SK-N-SH (cell line): ENCODE measurements at regions not wholly inside any gene's neighbourhood (a gene's known extent, or its start where the extent isn't known, plus 50 kb on each side); places are given as distances from the start of the nearest gene placed in this dataset.
A peak's percentile ranks its signal among the peaks of the same experiment; 100 is the strongest.

Experiments used
- CTCF ChIP-seq: fragments of 200-600 bp; sonication (generic); IDR thresholded peaks from 2 replicates; pipeline ENCODE4 v1.6.1; 2017; ENCODE audit warnings: antibody characterized with exemption, mild to moderate bottlenecking, moderate library complexity
- EP300 ChIP-seq, 2 experiments: IDR thresholded peaks; 2 replicates each; pipeline versions ENCODE4 v1.4.0 to v1.6.1; 2012; ENCODE audit warnings: borderline replicate concordance in 1 of 2, low read depth in 1 of 2, low read length in 1 of 2
- FOXJ3 ChIP-seq: sonication (generic); formaldehyde crosslinking; IDR thresholded peaks from 2 replicates; pipeline ENCODE4 v1.5.1; 2020; ENCODE audit warnings: mild to moderate bottlenecking, missing genetic modification reagents
- FOXM1 ChIP-seq: IDR thresholded peaks from 2 replicates; pipeline ENCODE4 v1.4.0; 2012; ENCODE audit warnings: low read depth, mild to moderate bottlenecking
- JUND ChIP-seq: IDR thresholded peaks from 2 replicates; pipeline ENCODE4 v1.4.0; 2012
- MXI1 ChIP-seq: IDR thresholded peaks from 2 replicates; pipeline ENCODE4 v1.6.1; 2012; ENCODE audit warnings: mild to moderate bottlenecking, low read depth, low read length, improper control_type of control experiment
- NFIC ChIP-seq: IDR thresholded peaks from 2 replicates; pipeline ENCODE4 v1.4.0; 2012; ENCODE audit warnings: borderline replicate concordance
- NRF1 ChIP-seq: IDR thresholded peaks from 2 replicates; pipeline ENCODE4 v1.6.1; 2012; ENCODE audit warnings: low read depth, mild to moderate bottlenecking, low read length
- POLR2AphosphoS5 ChIP-seq: IDR thresholded peaks from 2 replicates; pipeline ENCODE4 v1.6.1; 2012; ENCODE audit warnings: low read depth, low read length
- SMC3 ChIP-seq: IDR thresholded peaks from 2 replicates; pipeline ENCODE4 v1.6.1; 2012; ENCODE audit warnings: low read depth, low read length, improper control_type of control experiment
- TCF12 ChIP-seq: IDR thresholded peaks from 2 replicates; pipeline ENCODE4 v1.4.0; 2012
- YY1 ChIP-seq: IDR thresholded peaks from 2 replicates; pipeline ENCODE4 v1.4.0; 2012; ENCODE audit warnings: low read depth, mild to moderate bottlenecking
- TF ChIP-seq, protein P1 (sequence below): IDR thresholded peaks from 2 replicates; pipeline ENCODE4 v1.6.1; 2012; ENCODE audit warnings: mild to moderate bottlenecking, low read depth, low read length, moderate library complexity

GRCh38 chr18:8969639-8970390, 132.7 kb upstream of the NDUFV2 start:
- TF ChIP-seq EP300 (IDR thresholded peaks at IDR 0.05; ENCODE audit: borderline replicate concordance in 1 of 2, low read depth in 1 of 2, low read length in 1 of 2) (no peak), FOXJ3 (CRISPR knock-in tag) (no peak), CTCF (no peak), JUND (no peak), FOXM1 (no peak), MXI1 (no peak), TCF12 (no peak), NFIC (no peak), NRF1 (no peak), POLR2AphosphoS5 (no peak), YY1 (no peak), SMC3 (0 out of 2 replicates have a peak, but pooled peaks have one; percentile 10)
- TF ChIP-seq, protein P1, sequence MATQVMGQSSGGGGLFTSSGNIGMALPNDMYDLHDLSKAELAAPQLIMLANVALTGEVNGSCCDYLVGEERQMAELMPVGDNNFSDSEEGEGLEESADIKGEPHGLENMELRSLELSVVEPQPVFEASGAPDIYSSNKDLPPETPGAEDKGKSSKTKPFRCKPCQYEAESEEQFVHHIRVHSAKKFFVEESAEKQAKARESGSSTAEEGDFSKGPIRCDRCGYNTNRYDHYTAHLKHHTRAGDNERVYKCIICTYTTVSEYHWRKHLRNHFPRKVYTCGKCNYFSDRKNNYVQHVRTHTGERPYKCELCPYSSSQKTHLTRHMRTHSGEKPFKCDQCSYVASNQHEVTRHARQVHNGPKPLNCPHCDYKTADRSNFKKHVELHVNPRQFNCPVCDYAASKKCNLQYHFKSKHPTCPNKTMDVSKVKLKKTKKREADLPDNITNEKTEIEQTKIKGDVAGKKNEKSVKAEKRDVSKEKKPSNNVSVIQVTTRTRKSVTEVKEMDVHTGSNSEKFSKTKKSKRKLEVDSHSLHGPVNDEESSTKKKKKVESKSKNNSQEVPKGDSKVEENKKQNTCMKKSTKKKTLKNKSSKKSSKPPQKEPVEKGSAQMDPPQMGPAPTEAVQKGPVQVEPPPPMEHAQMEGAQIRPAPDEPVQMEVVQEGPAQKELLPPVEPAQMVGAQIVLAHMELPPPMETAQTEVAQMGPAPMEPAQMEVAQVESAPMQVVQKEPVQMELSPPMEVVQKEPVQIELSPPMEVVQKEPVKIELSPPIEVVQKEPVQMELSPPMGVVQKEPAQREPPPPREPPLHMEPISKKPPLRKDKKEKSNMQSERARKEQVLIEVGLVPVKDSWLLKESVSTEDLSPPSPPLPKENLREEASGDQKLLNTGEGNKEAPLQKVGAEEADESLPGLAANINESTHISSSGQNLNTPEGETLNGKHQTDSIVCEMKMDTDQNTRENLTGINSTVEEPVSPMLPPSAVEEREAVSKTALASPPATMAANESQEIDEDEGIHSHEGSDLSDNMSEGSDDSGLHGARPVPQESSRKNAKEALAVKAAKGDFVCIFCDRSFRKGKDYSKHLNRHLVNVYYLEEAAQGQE = no peak
